NCI-H1694 (cell line): ENCODE measurements at regions not wholly inside any gene's neighbourhood (a gene's known extent, or its start where the extent isn't known, plus 50 kb on each side); places are given as distances from the start of the nearest gene placed in this dataset.
"Not testable (repeated sequence)": the region's sequence is repeated elsewhere in the genome, so short reads cannot be mapped to it uniquely, and the experiment has no call there.

ENCODE experiments used
- DNase-seq: peaks from one replicate; lab custom pipeline; 2025; lab: John Stamatoyannopoulos, UW

- no peak for DNase-seq
Observed at GRCh38 chr1:232859216-232859615, 54.0 kb downstream of the MAP10 start.

GRCh38 chr1:232861107-232861506 lies 55.9 kb downstream of the MAP10 start:
- no peak for DNase-seq

GRCh38 chr1:232863544-232864275 lies 58.5 kb downstream of the MAP10 start:
- no peak for DNase-seq

GRCh38 chr1:232865102-232865931 lies 60.1 kb downstream of the MAP10 start:
- DNase-seq: no peak

GRCh38 chr1:232868793-232869491 lies 63.7 kb downstream of the MAP10 start:
- DNase-seq: peak; percentile 79

GRCh38 chr1:232871291-232871969 lies 66.2 kb downstream of the MAP10 start:
- not testable (repeated sequence) for DNase-seq

GRCh38 chr1:232872284-232872683 lies 67.1 kb downstream of the MAP10 start:
- no peak for DNase-seq

GRCh38 chr1:232872738-232873137 lies 67.5 kb downstream of the MAP10 start:
- no peak for DNase-seq

- no peak for DNase-seq
Observed at GRCh38 chr1:232873412-232873811, 68.2 kb downstream of the MAP10 start.

GRCh38 chr1:232873931-232874330 lies 68.7 kb downstream of the MAP10 start:
- no peak for DNase-seq

GRCh38 chr1:232875536-232875935 lies 70.3 kb downstream of the MAP10 start:
- no peak for DNase-seq

- no peak for DNase-seq
Observed at GRCh38 chr1:232876506-232877364, 71.5 kb downstream of the MAP10 start.

GRCh38 chr1:232877365-232878028 lies 72.3 kb downstream of the MAP10 start:
- DNase-seq: no peak

GRCh38 chr1:232878086-232878485 lies 72.3 kb upstream of the NTPCR start:
- DNase-seq: no peak

GRCh38 chr1:232880354-232880753 lies 70.1 kb upstream of the NTPCR start:
- DNase-seq: peak; percentile 38

- DNase-seq: no peak
Observed at GRCh38 chr1:232883992-232884661, 66.3 kb upstream of the NTPCR start.

- no peak for DNase-seq
Observed at GRCh38 chr1:232886271-232886670, 64.1 kb upstream of the NTPCR start.

GRCh38 chr1:232890340-232890943 lies 60.0 kb upstream of the NTPCR start:
- no peak for DNase-seq

- no peak for DNase-seq
Observed at GRCh38 chr1:232891071-232891470, 59.3 kb upstream of the NTPCR start.
